B cell (primary cell): ENCODE measurements at regions not wholly inside any gene's neighbourhood (a gene's known extent, or its start where the extent isn't known, plus 50 kb on each side); places are given as distances from the start of the nearest gene placed in this dataset.

Experiments used
- ATAC-seq: fragments of 200-7000 bp; cut with Tn5 transposase; one replicate; pipeline ENCODE4 v1.10.0; 2021; ENCODE audit warnings: low read depth, mild to moderate bottlenecking, moderate number of reproducible peaks, moderate library complexity
- CTCF ChIA-PET: fragments of 350-600 bp; sonication (Branson Sonifier 250); formaldehyde crosslinking; loops from one replicate; lab custom pipeline; 2021; ENCODE audit warnings: antibody characterized with exemption, inconsistent platforms; lab: Charles Lee
- POLR2A ChIA-PET: fragments of 350-600 bp; sonication (Branson Sonifier 250); formaldehyde crosslinking; loops from one replicate; lab custom pipeline; 2021; ENCODE audit warnings: antibody characterized with exemption; lab: Charles Lee
- DNase-seq: peaks from one replicate; pipeline ENCODE4 v3.0.0; 2013
- H2AFZ ChIP-seq: 2 replicates; pipeline ENCODE4 v1.6.1; 2012; ENCODE audit warnings: mild to moderate bottlenecking, low read depth, low read length; ENCODE audit not compliant: insufficient read depth, poor library complexity, severe bottlenecking
- H3K27ac ChIP-seq, 2 donors: 1 replicate in 1 of 2; 2 replicates in 1 of 2; pipeline ENCODE4 v1.5.1; 2012 to 2013; ENCODE audit warnings: low read length in 2 of 2, mild to moderate bottlenecking in 2 of 2, moderate library complexity in 1 of 2
- H3K27me3 ChIP-seq, 4 experiments: fragments of 200-600 bp in 1 of 4; sonication (generic) in 1 of 4; replicated peaks in 1 of 4; 1 replicate in 2 of 4; 2 replicates in 2 of 4; pipeline versions ENCODE4 v1.6.1 to v1.7.0; 2013 to 2016; ENCODE audit warnings: low read length in 3 of 4, mild to moderate bottlenecking in 2 of 4, mixed read lengths in 1 of 4, moderate library complexity in 1 of 4; ENCODE audit not compliant: insufficient read depth in 4 of 4, control insufficient read depth in 3 of 4; ENCODE audit errors: control extremely low read depth in 1 of 4
- H3K36me3 ChIP-seq, 2 experiments: replicated peaks in 1 of 2; 1 replicate in 1 of 2; 2 replicates in 1 of 2; pipeline versions ENCODE4 v1.6.1 to v1.7.1; 2013; ENCODE audit warnings: low read length in 1 of 2; ENCODE audit not compliant: insufficient read depth in 2 of 2, control insufficient read depth in 1 of 2; ENCODE audit errors: control extremely low read depth in 1 of 2, extremely low read depth in 1 of 2
- H3K4me1 ChIP-seq, 2 donors: fragments of 200-600 bp in 1 of 2; sonication (generic) in 1 of 2; 1 replicate in 1 of 2; 2 replicates in 1 of 2; pipeline versions ENCODE4 v1.5.1 to v1.6.1; 2013 to 2017; ENCODE audit warnings: low read length in 2 of 2; ENCODE audit not compliant: control insufficient read depth in 2 of 2, insufficient read depth in 2 of 2
- H3K4me2 ChIP-seq: replicated peaks from 2 replicates; pipeline ENCODE3; 2012; ENCODE audit warnings: mild to moderate bottlenecking, low read depth, low read length; ENCODE audit not compliant: poor library complexity, severe bottlenecking
- H3K4me3 ChIP-seq, 5 experiments: fragments of 200-600 bp in 1 of 5; sonication (generic) in 1 of 5; 1 replicate in 3 of 5; 2 replicates in 2 of 5; pipeline versions ENCODE4 v1.5.1 to v1.7.0; 2011 to 2016; ENCODE audit warnings: low read length in 4 of 5, mild to moderate bottlenecking in 4 of 5, low read depth in 2 of 5, control low read depth in 1 of 5, moderate library complexity in 1 of 5; ENCODE audit not compliant: insufficient read depth in 1 of 5; ENCODE audit errors: control extremely low read depth in 1 of 5, extremely low read depth in 1 of 5
- H3K79me2 ChIP-seq: fragments of 200-600 bp; sonication (generic); one replicate; pipeline ENCODE4 v1.6.0; 2016; ENCODE audit warnings: low read length; ENCODE audit not compliant: control insufficient read depth, insufficient read depth
- H3K9ac ChIP-seq: fragments of 200-600 bp; sonication (generic); 2 replicates; pipeline ENCODE4 v1.6.1; 2017; ENCODE audit warnings: mild to moderate bottlenecking, low read length, moderate library complexity
- H3K9me3 ChIP-seq, 3 donors: one replicate each; pipeline versions ENCODE4 v1.6.1 to v1.7.1; 2013; ENCODE audit warnings: low read length in 2 of 3; ENCODE audit not compliant: control insufficient read depth in 2 of 3, insufficient read depth in 1 of 3; ENCODE audit errors: control extremely low read depth in 1 of 3
- H4K20me1 ChIP-seq: 2 replicates; pipeline ENCODE4 v1.6.0; 2012; ENCODE audit warnings: mild to moderate bottlenecking, low read length; ENCODE audit not compliant: insufficient read depth, control insufficient read depth, poor library complexity, severe bottlenecking
- H3K27ac Mint-ChIP-seq: one replicate; pipeline ENCODE4 v1.8.0; 2021; ENCODE audit warnings: mixed read lengths
- H3K27me3 Mint-ChIP-seq: one replicate; pipeline ENCODE4 v1.8.0; 2021; ENCODE audit warnings: mixed read lengths
- H3K4me1 Mint-ChIP-seq: one replicate; pipeline ENCODE4 v1.8.0; 2021; ENCODE audit warnings: mixed read lengths
- H3K4me3 Mint-ChIP-seq: one replicate; pipeline ENCODE4 v1.8.0; 2021; ENCODE audit warnings: mixed read lengths
- H3K9me3 Mint-ChIP-seq: one replicate; pipeline ENCODE4 v1.8.0; 2022; ENCODE audit warnings: mixed read lengths; ENCODE audit not compliant: insufficient read depth
- CTCF ChIP-seq: fragments of 200-600 bp; IDR thresholded peaks from one replicate; pipeline ENCODE4 v1.8.0; 2022; ENCODE audit warnings: antibody characterized with exemption, mild to moderate bottlenecking
- EZH2 ChIP-seq: IDR thresholded peaks from 2 replicates; pipeline ENCODE4 v1.6.1; 2012; ENCODE audit warnings: borderline replicate concordance, low read depth, mild to moderate bottlenecking, moderate library complexity, low read length; ENCODE audit not compliant: insufficient read depth, poor library complexity, severe bottlenecking
- WGBS: methylation state at CpG from one replicate; pipeline ENCODE4 v1.1.5; 2013; ENCODE audit warnings: missing lambda C conversion rate; ENCODE audit not compliant: insufficient coverage; 5-methylcytosine and 5-hydroxymethylcytosine counted together
- intact Hi-C: fragments of 100-400 bp; cut with micrococcal nuclease; formaldehyde crosslinking; loops from one replicate; pipeline ENCODE4 v1.10.0; 2022

GRCh38 chr1:115400891-115401290 lies 62.8 kb upstream of the NGF start:
- Histone ChIP-seq H4K20me1 (no peaks in the 10 kb centered on the region), H3K4me2 (no peak overlapping the region), H3K27ac (no peak overlapping the region), H3K79me2 (no peaks in the 10 kb centered on the region), H3K27me3 (no peaks in the 10 kb centered on the region), H3K4me1 (no peaks in the 10 kb centered on the region), H3K9me3 (no peaks in the 10 kb centered on the region), H3K36me3 (no peaks in the 10 kb centered on the region), H2AFZ (no peak overlapping the region), H3K9ac (no peak overlapping the region), H3K4me3 (no peak overlapping the region)
- WGBS = no CpG with 5 or more reads among the region's 1 CpG
- POLR2A ChIA-PET = no interaction called here
- CTCF ChIA-PET = no interaction called here
- intact Hi-C loops = no loop called here
- Mint-ChIP-seq H3K27ac (no peak overlapping the region), H3K27me3 (peaks cover 4% of the 10 kb centered on the region), H3K9me3 (no peaks in the 10 kb centered on the region), H3K4me1 (no peaks in the 10 kb centered on the region), H3K4me3 (no peak overlapping the region)
- ATAC-seq (no peak), DNase-seq (no peak)
- no peak for TF ChIP-seq EZH2

- Histone ChIP-seq H3K4me1 (no peaks in the 10 kb centered on the region), H3K79me2 (no peaks in the 10 kb centered on the region), H3K27ac (no peak overlapping the region), H3K9ac (no peak overlapping the region), H3K36me3 (no peaks in the 10 kb centered on the region), H3K27me3 (no peaks in the 10 kb centered on the region), H4K20me1 (no peaks in the 10 kb centered on the region), H2AFZ (no peak overlapping the region), H3K4me2 (no peak overlapping the region), H3K9me3 (no peaks in the 10 kb centered on the region), H3K4me3 (no peak overlapping the region)
- POLR2A ChIA-PET = no interaction called here
- Mint-ChIP-seq H3K27ac (no peak overlapping the region), H3K4me3 (no peak overlapping the region), H3K9me3 (no peaks in the 10 kb centered on the region), H3K4me1 (no peaks in the 10 kb centered on the region), H3K27me3 (peaks cover 4% of the 10 kb centered on the region)
- intact Hi-C loops = no loop called here
- DNase-seq (no peak), ATAC-seq (no peak)
- CTCF ChIA-PET = no interaction called here
- no peak for TF ChIP-seq EZH2
- no peak for TF ChIP-seq CTCF
- 71% methylated on average over 1 of the region's 5 CpGs for WGBS
These were observed 62.4 kb upstream of the NGF start for GRCh38 chr1:115400426-115400825.
